ENCODE measurements at regions not wholly inside any gene's neighbourhood (a gene's known extent, or its start where the extent isn't known, plus 50 kb on each side); places are given as distances from the start of the nearest gene placed in this dataset.
"Not testable (repeated sequence)": the region's sequence is repeated elsewhere in the genome, so short reads cannot be mapped to it uniquely, and the experiment has no call there.

DNA sequence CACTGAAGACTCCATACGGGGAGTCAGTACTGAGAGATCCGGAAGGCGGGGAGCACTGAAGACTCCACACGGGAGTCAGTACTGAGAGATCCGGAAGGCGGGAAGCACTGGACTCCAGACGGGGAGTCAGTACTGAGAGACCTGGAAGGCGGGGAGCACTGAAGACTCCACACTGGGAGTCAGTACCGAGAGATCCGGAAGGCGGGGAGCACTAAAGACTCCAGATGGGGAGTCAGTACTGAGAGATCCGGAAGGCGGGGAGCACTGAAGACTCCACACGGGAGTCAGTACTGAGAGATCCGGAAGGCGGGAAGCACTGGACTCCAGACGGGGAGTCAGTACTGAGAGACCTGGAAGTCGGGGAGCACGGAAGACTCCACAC, 77.2 kb downstream of the DLL1 start:
- not testable (repeated sequence) for DNase-seq (ENCODE audit: low read depth in 3 of 3, low spot score in 1 of 3)

DNA sequence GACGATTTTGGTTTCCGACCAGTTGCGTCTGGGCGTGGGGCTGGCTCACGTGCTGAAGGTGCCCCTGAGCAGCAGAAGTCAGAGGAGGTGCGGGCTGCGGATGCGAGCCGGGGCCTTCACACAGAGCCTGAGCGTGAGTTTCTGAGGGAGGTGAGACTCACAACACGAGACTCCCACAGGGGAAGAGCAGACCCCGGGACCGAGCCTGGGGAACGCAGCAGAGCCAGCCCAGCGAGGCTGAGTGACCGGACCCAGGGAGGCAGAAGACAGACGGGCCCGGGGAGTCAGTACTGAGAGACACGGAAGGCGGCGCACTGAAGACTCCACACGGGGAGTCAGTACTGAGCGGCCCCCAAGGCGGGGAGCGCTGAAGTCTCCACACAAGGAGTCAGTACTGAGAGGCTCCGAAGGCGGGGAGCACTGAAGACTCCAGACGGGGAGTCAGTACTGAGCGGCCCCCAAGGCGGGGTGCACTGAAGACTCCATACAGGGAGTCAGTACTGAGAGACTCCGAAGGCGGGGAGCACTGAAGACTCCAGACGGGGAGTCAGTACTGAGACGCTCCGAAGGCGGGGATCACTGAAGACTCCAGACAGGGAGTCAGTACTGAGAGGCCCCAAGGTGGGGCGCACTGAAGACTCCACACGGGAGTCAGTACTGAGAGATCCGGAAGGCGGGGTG, 77.8 kb downstream of the DLL1 start:
- DNase-seq (ENCODE audit: low read depth in 3 of 3, low spot score in 1 of 3): no peak

- no peak for DNase-seq (ENCODE audit: low read depth in 3 of 3, low spot score in 1 of 3)
These were observed 78.7 kb downstream of the DLL1 start for GRCh38 chr6:170212051-170212756.

DNA sequence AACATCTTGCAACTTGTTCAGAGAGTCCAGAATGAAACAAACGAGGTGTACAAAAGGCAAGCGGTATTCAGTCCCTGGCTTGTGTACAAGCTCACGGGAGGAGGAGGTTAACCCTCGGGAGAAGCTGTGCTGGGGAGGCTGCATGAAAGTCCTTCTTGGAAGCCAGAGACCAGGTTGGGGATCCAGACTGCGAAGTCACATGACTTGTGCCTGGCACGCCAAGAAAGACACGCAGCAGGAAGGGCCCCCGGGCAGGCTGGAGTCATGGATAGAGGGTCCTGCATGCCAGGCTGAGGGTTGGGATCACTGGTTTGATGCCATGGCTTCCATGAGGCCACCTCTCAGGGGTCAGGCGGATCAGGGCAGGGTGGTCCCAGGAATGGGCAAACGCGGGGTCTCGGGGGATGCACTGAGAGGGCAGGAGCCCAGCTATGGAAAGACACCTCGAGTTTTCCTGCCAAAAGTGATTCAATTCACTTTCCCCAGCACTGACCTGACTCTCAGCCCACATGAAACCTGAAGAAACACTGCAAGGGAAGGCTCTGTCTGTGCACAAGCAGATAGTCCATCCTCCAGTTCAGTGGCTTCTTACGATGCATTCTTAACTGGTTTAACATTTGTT, 79.4 kb downstream of the DLL1 start:
- DNase-seq (ENCODE audit: low read depth in 3 of 3, low spot score in 1 of 3): no peak

GRCh38 chr6:170210651-170211403, 80.1 kb downstream of the DLL1 start:
- DNase-seq (ENCODE audit: low read depth in 3 of 3, low spot score in 1 of 3): no peak

DNA sequence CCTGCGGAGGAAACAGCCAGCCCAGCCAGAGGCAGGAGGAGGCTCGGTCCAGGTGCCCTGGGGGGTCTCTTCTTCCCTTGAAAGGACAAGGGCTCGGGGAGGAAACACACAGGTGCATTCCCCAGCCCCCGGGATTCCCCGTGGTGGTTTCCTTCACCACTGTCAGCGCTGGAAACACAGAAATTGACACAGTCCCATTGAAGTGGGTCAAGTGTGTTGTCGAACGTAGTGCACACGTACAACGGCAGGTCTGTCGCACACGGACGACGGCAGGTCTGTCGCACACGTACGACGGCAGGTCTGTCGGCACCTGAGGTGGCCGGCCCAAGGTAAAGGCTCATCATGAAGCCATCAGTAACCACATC, 80.9 kb downstream of the DLL1 start:
- no peak for DNase-seq (ENCODE audit: low read depth in 3 of 3, low spot score in 1 of 3)

DNA sequence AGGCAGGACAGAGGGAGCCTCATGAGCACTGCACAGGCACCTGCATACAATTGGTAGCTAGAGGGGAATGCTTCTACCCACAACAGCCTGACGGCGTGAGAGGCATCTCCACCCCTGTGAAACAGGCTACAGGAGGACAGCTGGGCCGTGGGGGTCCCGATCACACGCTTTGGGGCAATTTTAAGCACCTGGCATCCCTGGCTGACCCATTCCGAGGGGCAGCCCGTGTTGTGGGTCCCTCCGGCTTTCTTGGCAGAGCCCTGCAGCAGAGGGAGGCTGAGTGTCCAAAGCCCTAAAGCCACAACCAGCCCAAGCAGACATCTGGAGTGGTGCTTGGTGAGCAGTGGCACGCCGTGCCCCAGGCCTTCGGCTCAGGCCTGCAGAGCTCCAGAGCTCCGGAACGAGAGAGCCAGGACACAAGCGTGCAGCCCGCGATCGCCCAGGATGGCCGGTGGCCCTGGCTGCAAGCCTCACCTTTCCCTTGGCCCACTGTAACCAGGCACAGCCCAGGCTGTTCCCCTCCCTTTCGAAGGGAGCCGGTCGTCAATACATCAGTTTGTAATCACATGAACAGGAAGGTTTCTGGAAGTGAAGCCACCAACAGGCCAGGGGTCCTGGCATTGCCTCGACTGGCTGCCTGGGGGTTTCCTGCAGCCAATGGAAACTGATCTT, 81.4 kb downstream of the DLL1 start:
- no peak for DNase-seq (ENCODE audit: low read depth in 3 of 3, low spot score in 1 of 3)

- DNase-seq (ENCODE audit: low read depth in 3 of 3, low spot score in 1 of 3): no peak
These were observed 82.1 kb downstream of the DLL1 start for GRCh38 chr6:170208651-170209353.

- no peak for DNase-seq (ENCODE audit: low read depth in 3 of 3, low spot score in 1 of 3)
These were observed 82.7 kb downstream of the DLL1 start for GRCh38 chr6:170208182-170208601.

DNA sequence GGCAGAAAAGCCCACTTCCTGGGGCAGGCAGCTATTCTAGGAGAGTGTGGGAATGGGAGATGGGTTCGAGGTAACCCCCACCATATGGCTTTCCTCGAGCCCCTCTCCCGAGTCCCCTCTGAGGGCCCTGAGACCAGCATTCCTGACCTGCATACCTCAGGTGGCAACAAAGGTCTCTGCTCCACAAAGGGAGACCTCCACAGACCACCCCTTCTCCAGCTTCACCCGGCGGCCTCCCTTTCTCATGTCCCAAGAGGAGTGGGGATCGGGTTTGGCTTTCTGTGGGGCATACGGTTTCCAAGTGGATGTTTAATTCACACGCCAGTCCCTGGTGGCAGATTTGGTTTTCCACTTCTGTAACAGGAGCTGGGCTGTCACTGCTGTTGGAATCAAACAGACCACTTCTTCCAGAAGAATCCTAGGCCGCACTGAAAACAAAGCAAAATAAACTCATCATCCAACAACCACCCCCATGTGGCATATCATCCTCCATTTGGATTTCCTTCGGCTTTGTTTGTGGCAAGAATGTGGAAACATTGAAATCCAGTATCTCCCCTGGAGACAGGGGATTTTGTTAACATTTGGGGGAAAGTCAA, 83.2 kb downstream of the DLL1 start:
- DNase-seq (ENCODE audit: low read depth in 3 of 3, low spot score in 1 of 3): no peak

- DNase-seq (ENCODE audit: low read depth in 3 of 3, low spot score in 1 of 3): no peak
These were observed 83.9 kb downstream of the DLL1 start for GRCh38 chr6:170206851-170207431.

- DNase-seq (ENCODE audit: low read depth in 3 of 3, low spot score in 1 of 3): no peak
These were observed 84.6 kb downstream of the DLL1 start for GRCh38 chr6:170206317-170206621.

GRCh38 chr6:170205534-170206316, 85.2 kb downstream of the DLL1 start:
- no peak for DNase-seq (ENCODE audit: low read depth in 3 of 3, low spot score in 1 of 3)

DNA sequence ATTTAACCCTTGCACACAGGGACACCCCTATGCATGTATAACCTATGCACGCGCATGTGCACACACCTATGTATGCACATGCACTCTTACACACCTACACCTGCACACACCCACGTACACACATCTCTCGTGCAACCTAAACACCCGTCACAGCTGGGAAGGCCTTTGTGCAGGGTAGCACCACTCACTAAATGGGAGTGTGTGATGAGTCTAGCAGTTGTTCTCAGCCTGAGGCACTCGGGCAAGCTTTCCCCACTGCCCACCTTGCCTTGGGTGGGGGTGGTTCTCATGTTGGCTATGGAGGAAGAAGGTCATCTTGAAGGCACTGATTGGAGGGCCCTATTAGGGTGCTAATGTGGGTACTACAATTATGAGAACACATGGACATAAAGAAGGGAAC, 85.8 kb downstream of the DLL1 start:
- no peak for DNase-seq (ENCODE audit: low read depth in 3 of 3, low spot score in 1 of 3)

GRCh38 chr6:170203212-170203611, 87.7 kb downstream of the DLL1 start:
- DNase-seq (ENCODE audit: low read depth in 3 of 3, low spot score in 1 of 3): no peak

- DNase-seq (ENCODE audit: low read depth in 3 of 3, low spot score in 1 of 3): no peak
These were observed 88.3 kb downstream of the DLL1 start for GRCh38 chr6:170202416-170203135.

DNA sequence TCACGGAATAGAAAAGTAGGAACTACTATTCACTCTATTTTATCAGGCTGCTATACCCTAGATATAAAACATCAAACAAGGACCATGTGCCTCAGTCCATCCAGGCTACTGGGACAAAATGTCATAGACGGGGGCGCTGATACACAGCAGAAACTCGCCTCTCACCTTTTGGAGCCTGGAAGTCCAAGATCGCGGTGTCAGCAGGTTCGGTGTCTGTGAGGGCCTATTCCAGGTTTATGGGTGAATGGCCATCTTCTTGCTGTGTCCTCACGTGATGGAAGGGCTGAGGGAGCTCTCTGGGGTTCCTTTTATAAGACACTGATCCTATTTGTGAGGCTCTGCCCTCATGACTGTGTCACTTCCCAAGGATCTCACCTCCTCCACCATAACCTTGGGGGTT, 89.5 kb downstream of the DLL1 start:
- DNase-seq (ENCODE audit: low read depth in 3 of 3, low spot score in 1 of 3): no peak

DNA sequence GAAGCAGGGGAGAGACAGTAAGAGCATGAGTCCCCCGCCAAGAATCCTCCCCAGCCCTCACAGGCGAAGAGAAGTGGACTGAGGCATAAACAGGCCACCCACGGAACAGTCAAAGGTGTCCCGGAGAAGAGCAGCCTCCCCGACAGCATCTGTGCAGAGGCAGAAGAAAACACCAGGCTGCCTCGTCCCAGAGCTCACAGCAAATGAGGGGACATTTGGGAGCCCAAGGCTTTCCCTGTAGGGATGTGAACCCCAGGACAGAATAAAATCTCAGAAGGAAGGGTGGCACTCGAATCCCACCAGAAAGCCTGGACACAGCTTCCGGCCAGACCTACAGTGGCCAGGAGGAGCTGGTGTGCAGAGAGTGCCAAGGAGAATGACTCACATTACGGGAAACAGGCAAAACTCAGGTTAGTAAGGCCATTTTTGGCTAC, 90.4 kb downstream of the DLL1 start:
- no peak for DNase-seq (ENCODE audit: low read depth in 3 of 3, low spot score in 1 of 3)

- no peak for DNase-seq (ENCODE audit: low read depth in 3 of 3, low spot score in 1 of 3)
These were observed 91.2 kb downstream of the DLL1 start for GRCh38 chr6:170199716-170200115.
